B cell (primary cell): ENCODE measurements at regions not wholly inside any gene's neighbourhood (a gene's known extent, or its start where the extent isn't known, plus 50 kb on each side); places are given as distances from the start of the nearest gene placed in this dataset.

Experiments used
- ATAC-seq: fragments of 200-7000 bp; cut with Tn5 transposase; one replicate; pipeline ENCODE4 v1.10.0; 2021; ENCODE audit warnings: low read depth, mild to moderate bottlenecking, moderate number of reproducible peaks, moderate library complexity
- CTCF ChIA-PET: fragments of 350-600 bp; sonication (Branson Sonifier 250); formaldehyde crosslinking; loops from one replicate; lab custom pipeline; 2021; ENCODE audit warnings: antibody characterized with exemption, inconsistent platforms; lab: Charles Lee
- POLR2A ChIA-PET: fragments of 350-600 bp; sonication (Branson Sonifier 250); formaldehyde crosslinking; loops from one replicate; lab custom pipeline; 2021; ENCODE audit warnings: antibody characterized with exemption; lab: Charles Lee
- DNase-seq: peaks from one replicate; pipeline ENCODE4 v3.0.0; 2013
- H2AFZ ChIP-seq: 2 replicates; pipeline ENCODE4 v1.6.1; 2012; ENCODE audit warnings: mild to moderate bottlenecking, low read depth, low read length; ENCODE audit not compliant: insufficient read depth, poor library complexity, severe bottlenecking
- H3K27ac ChIP-seq, 2 donors: 1 replicate in 1 of 2; 2 replicates in 1 of 2; pipeline ENCODE4 v1.5.1; 2012 to 2013; ENCODE audit warnings: low read length in 2 of 2, mild to moderate bottlenecking in 2 of 2, moderate library complexity in 1 of 2
- H3K27me3 ChIP-seq, 4 experiments: fragments of 200-600 bp in 1 of 4; sonication (generic) in 1 of 4; replicated peaks in 1 of 4; 1 replicate in 2 of 4; 2 replicates in 2 of 4; pipeline versions ENCODE4 v1.6.1 to v1.7.0; 2013 to 2016; ENCODE audit warnings: low read length in 3 of 4, mild to moderate bottlenecking in 2 of 4, mixed read lengths in 1 of 4, moderate library complexity in 1 of 4; ENCODE audit not compliant: insufficient read depth in 4 of 4, control insufficient read depth in 3 of 4; ENCODE audit errors: control extremely low read depth in 1 of 4
- H3K36me3 ChIP-seq, 2 experiments: replicated peaks in 1 of 2; 1 replicate in 1 of 2; 2 replicates in 1 of 2; pipeline versions ENCODE4 v1.6.1 to v1.7.1; 2013; ENCODE audit warnings: low read length in 1 of 2; ENCODE audit not compliant: insufficient read depth in 2 of 2, control insufficient read depth in 1 of 2; ENCODE audit errors: control extremely low read depth in 1 of 2, extremely low read depth in 1 of 2
- H3K4me1 ChIP-seq, 2 donors: fragments of 200-600 bp in 1 of 2; sonication (generic) in 1 of 2; 1 replicate in 1 of 2; 2 replicates in 1 of 2; pipeline versions ENCODE4 v1.5.1 to v1.6.1; 2013 to 2017; ENCODE audit warnings: low read length in 2 of 2; ENCODE audit not compliant: control insufficient read depth in 2 of 2, insufficient read depth in 2 of 2
- H3K4me2 ChIP-seq: replicated peaks from 2 replicates; pipeline ENCODE3; 2012; ENCODE audit warnings: mild to moderate bottlenecking, low read depth, low read length; ENCODE audit not compliant: poor library complexity, severe bottlenecking
- H3K4me3 ChIP-seq, 5 experiments: fragments of 200-600 bp in 1 of 5; sonication (generic) in 1 of 5; 1 replicate in 3 of 5; 2 replicates in 2 of 5; pipeline versions ENCODE4 v1.5.1 to v1.7.0; 2011 to 2016; ENCODE audit warnings: low read length in 4 of 5, mild to moderate bottlenecking in 4 of 5, low read depth in 2 of 5, control low read depth in 1 of 5, moderate library complexity in 1 of 5; ENCODE audit not compliant: insufficient read depth in 1 of 5; ENCODE audit errors: control extremely low read depth in 1 of 5, extremely low read depth in 1 of 5
- H3K79me2 ChIP-seq: fragments of 200-600 bp; sonication (generic); one replicate; pipeline ENCODE4 v1.6.0; 2016; ENCODE audit warnings: low read length; ENCODE audit not compliant: control insufficient read depth, insufficient read depth
- H3K9ac ChIP-seq: fragments of 200-600 bp; sonication (generic); 2 replicates; pipeline ENCODE4 v1.6.1; 2017; ENCODE audit warnings: mild to moderate bottlenecking, low read length, moderate library complexity
- H3K9me3 ChIP-seq, 3 donors: one replicate each; pipeline versions ENCODE4 v1.6.1 to v1.7.1; 2013; ENCODE audit warnings: low read length in 2 of 3; ENCODE audit not compliant: control insufficient read depth in 2 of 3, insufficient read depth in 1 of 3; ENCODE audit errors: control extremely low read depth in 1 of 3
- H4K20me1 ChIP-seq: 2 replicates; pipeline ENCODE4 v1.6.0; 2012; ENCODE audit warnings: mild to moderate bottlenecking, low read length; ENCODE audit not compliant: insufficient read depth, control insufficient read depth, poor library complexity, severe bottlenecking
- H3K27ac Mint-ChIP-seq: one replicate; pipeline ENCODE4 v1.8.0; 2021; ENCODE audit warnings: mixed read lengths
- H3K27me3 Mint-ChIP-seq: one replicate; pipeline ENCODE4 v1.8.0; 2021; ENCODE audit warnings: mixed read lengths
- H3K4me1 Mint-ChIP-seq: one replicate; pipeline ENCODE4 v1.8.0; 2021; ENCODE audit warnings: mixed read lengths
- H3K4me3 Mint-ChIP-seq: one replicate; pipeline ENCODE4 v1.8.0; 2021; ENCODE audit warnings: mixed read lengths
- H3K9me3 Mint-ChIP-seq: one replicate; pipeline ENCODE4 v1.8.0; 2022; ENCODE audit warnings: mixed read lengths; ENCODE audit not compliant: insufficient read depth
- EZH2 ChIP-seq: IDR thresholded peaks from 2 replicates; pipeline ENCODE4 v1.6.1; 2012; ENCODE audit warnings: borderline replicate concordance, low read depth, mild to moderate bottlenecking, moderate library complexity, low read length; ENCODE audit not compliant: insufficient read depth, poor library complexity, severe bottlenecking
- WGBS: methylation state at CpG from one replicate; pipeline ENCODE4 v1.1.5; 2013; ENCODE audit warnings: missing lambda C conversion rate; ENCODE audit not compliant: insufficient coverage; 5-methylcytosine and 5-hydroxymethylcytosine counted together
- intact Hi-C: fragments of 100-400 bp; cut with micrococcal nuclease; formaldehyde crosslinking; loops from one replicate; pipeline ENCODE4 v1.10.0; 2022
- TF ChIP-seq, protein P1 (sequence below): fragments of 200-600 bp; IDR thresholded peaks from one replicate; pipeline ENCODE4 v1.8.0; 2022; ENCODE audit warnings: antibody characterized with exemption, mild to moderate bottlenecking

DNA sequence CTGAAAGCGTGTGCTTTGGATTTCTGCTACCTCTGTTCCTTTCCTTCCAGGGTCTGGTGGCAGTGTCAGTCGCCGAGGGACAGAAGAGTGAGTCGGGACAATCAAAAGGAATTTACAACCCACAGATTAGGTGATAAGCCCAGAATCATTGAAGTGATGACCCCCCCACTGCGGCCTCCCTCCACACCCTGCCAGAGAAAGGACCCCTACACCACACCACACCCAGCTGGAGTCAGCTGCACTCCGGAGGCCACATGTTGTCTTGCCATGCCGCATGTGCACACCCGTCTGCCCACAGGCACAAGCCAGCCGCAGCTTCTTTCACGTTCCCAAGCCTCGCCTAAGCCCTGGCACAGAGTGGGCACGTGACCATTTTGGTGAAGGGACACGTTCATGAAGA lies 366.8 kb upstream of the SALL3 start:
- no peak overlapping the region for H3K9ac ChIP-seq
- ChIA-PET CTCF (no interaction called here), POLR2A (no interaction called here)
- DNase-seq = no peak
- no peaks in the 10 kb centered on the region for H4K20me1 ChIP-seq
- 91% methylated on average over 12 of the region's 13 CpGs for WGBS
- H3K4me3 ChIP-seq = no peak overlapping the region
- Mint-ChIP-seq H3K9me3 (peaks cover 13% of the 10 kb centered on the region), H3K4me1 (no peaks in the 10 kb centered on the region), H3K4me3 (no peak overlapping the region), H3K27ac (no peak overlapping the region), H3K27me3 (no peaks in the 10 kb centered on the region)
- no peak for ATAC-seq
- no peak overlapping the region for H2AFZ ChIP-seq
- no peaks in the 10 kb centered on the region for H3K36me3 ChIP-seq
- H3K4me2 ChIP-seq = no peak overlapping the region
- intact Hi-C loops = no loop called here
- H3K4me1 ChIP-seq = no peaks in the 10 kb centered on the region
- no peak for TF ChIP-seq EZH2
- TF ChIP-seq, protein P1, sequence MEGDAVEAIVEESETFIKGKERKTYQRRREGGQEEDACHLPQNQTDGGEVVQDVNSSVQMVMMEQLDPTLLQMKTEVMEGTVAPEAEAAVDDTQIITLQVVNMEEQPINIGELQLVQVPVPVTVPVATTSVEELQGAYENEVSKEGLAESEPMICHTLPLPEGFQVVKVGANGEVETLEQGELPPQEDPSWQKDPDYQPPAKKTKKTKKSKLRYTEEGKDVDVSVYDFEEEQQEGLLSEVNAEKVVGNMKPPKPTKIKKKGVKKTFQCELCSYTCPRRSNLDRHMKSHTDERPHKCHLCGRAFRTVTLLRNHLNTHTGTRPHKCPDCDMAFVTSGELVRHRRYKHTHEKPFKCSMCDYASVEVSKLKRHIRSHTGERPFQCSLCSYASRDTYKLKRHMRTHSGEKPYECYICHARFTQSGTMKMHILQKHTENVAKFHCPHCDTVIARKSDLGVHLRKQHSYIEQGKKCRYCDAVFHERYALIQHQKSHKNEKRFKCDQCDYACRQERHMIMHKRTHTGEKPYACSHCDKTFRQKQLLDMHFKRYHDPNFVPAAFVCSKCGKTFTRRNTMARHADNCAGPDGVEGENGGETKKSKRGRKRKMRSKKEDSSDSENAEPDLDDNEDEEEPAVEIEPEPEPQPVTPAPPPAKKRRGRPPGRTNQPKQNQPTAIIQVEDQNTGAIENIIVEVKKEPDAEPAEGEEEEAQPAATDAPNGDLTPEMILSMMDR = no peak
- H3K79me2 ChIP-seq = no peaks in the 10 kb centered on the region
- peaks cover 0 to 25% (median 0%) of the 10 kb centered on the region in 3 donors for H3K9me3 ChIP-seq
- no peaks in the 10 kb centered on the region for H3K27me3 ChIP-seq
- no peak overlapping the region for H3K27ac ChIP-seq

DNA sequence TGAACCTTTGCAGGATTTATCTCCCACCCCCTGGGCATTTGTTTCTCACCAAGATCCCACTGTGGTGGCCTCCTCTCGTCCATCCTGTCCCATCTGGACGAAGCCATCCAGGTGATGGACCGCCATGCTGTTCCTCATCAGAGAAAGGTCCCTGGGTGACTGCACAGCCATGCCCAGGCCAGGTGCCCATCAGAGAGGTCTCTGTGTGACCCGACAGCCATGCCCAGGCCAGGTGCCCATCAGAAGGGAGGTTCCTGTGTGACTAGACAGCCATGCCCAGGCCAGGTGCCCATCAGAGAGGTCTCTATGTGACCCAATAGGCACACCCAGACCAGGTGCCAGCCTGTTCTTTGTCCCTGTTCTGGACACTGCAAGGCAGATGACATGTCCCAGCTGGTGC lies 360.9 kb upstream of the SALL3 start:
- H3K9me3 Mint-ChIP-seq = peaks cover 13% of the 10 kb centered on the region
- Histone ChIP-seq H3K4me1 (no peaks in the 10 kb centered on the region), H3K27ac (no peak overlapping the region), H3K4me3 (no peak overlapping the region), H3K9ac (no peak overlapping the region), H3K79me2 (no peaks in the 10 kb centered on the region), H3K4me2 (no peak overlapping the region), H2AFZ (no peak overlapping the region), H3K36me3 (no peaks in the 10 kb centered on the region), H4K20me1 (no peaks in the 10 kb centered on the region), H3K27me3 (no peaks in the 10 kb centered on the region), H3K9me3 (peaks cover 0 to 26% (median 0%) of the 10 kb centered on the region in 3 donors)
- DNase-seq = no peak
- H3K27ac Mint-ChIP-seq = no peak overlapping the region
- no peaks in the 10 kb centered on the region for H3K4me1 Mint-ChIP-seq
- H3K4me3 Mint-ChIP-seq = no peak overlapping the region
- no peak for ATAC-seq
- WGBS = 84% methylated on average over 4 of the region's 4 CpGs
- H3K27me3 Mint-ChIP-seq = no peaks in the 10 kb centered on the region
- TF ChIP-seq EZH2 = no peak
- TF ChIP-seq, protein P1 = no peak
- intact Hi-C loops = no loop called here
- ChIA-PET POLR2A (no interaction called here), CTCF (no interaction called here)
